WTC11 (cell line): ENCODE measurements at regions not wholly inside any gene's neighbourhood (a gene's known extent, or its start where the extent isn't known, plus 50 kb on each side); places are given as distances from the start of the nearest gene placed in this dataset.

ENCODE experiments used
- AFF4 ChIP-seq: sonication (generic); formaldehyde crosslinking; IDR thresholded peaks from 2 replicates; pipeline ENCODE4 v1.8.1; 2023; ENCODE audit warnings: mild to moderate bottlenecking, missing genetic modification reagents, borderline replicate concordance
- ATF6 ChIP-seq: sonication (generic); formaldehyde crosslinking; IDR thresholded peaks from 2 replicates; pipeline ENCODE4 v1.8.1; 2023; ENCODE audit warnings: mild to moderate bottlenecking, missing genetic modification reagents
- CBFB ChIP-seq: sonication (generic); formaldehyde crosslinking; IDR thresholded peaks from 2 replicates; pipeline ENCODE4 v1.8.1; 2022; ENCODE audit warnings: mild to moderate bottlenecking, low read depth, missing genetic modification reagents
- CREB1 ChIP-seq: sonication (generic); formaldehyde crosslinking; IDR thresholded peaks from 2 replicates; pipeline ENCODE4 v1.8.0; 2023; ENCODE audit warnings: mild to moderate bottlenecking, missing genetic modification reagents
- CTCF ChIP-seq: fragments of 200-600 bp; IDR thresholded peaks from 2 replicates; pipeline ENCODE4 v1.8.0; 2022; ENCODE audit warnings: antibody characterized with exemption
- ELF4 ChIP-seq: sonication (generic); formaldehyde crosslinking; IDR thresholded peaks from 2 replicates; pipeline ENCODE4 v1.8.1; 2022; ENCODE audit warnings: low read depth, mild to moderate bottlenecking, moderate library complexity, missing genetic modification reagents
- ESRRA ChIP-seq: sonication (generic); formaldehyde crosslinking; IDR thresholded peaks from 2 replicates; pipeline ENCODE4 v1.8.1; 2022; ENCODE audit warnings: mild to moderate bottlenecking, missing genetic modification reagents, borderline replicate concordance
- FOXK1 ChIP-seq: sonication (generic); formaldehyde crosslinking; IDR thresholded peaks from 2 replicates; pipeline ENCODE4 v1.8.0; 2022; ENCODE audit warnings: mild to moderate bottlenecking, moderate library complexity, missing genetic modification reagents
- GABPB1 ChIP-seq: sonication (generic); formaldehyde crosslinking; IDR thresholded peaks from 2 replicates; pipeline ENCODE4 v1.8.1; 2023; ENCODE audit warnings: mild to moderate bottlenecking, missing genetic modification reagents
- MYBL2 ChIP-seq: sonication (generic); formaldehyde crosslinking; IDR thresholded peaks from 2 replicates; pipeline ENCODE4 v1.8.1; 2023; ENCODE audit warnings: mild to moderate bottlenecking, moderate library complexity, missing genetic modification reagents
- STAT6 ChIP-seq: sonication (generic); formaldehyde crosslinking; conservative IDR thresholded peaks from 2 replicates; pipeline ENCODE4 v1.8.1; 2023; ENCODE audit warnings: mild to moderate bottlenecking, low read depth, missing genetic modification reagents, moderate library complexity
- USF1 ChIP-seq: sonication (generic); formaldehyde crosslinking; IDR thresholded peaks from 2 replicates; pipeline ENCODE4 v1.8.0; 2022; ENCODE audit warnings: mild to moderate bottlenecking, missing genetic modification reagents
- ZBTB21 ChIP-seq: sonication (generic); formaldehyde crosslinking; IDR thresholded peaks from 2 replicates; pipeline ENCODE4 v1.8.1; 2023; ENCODE audit warnings: mild to moderate bottlenecking, missing genetic modification reagents, borderline replicate concordance
- ZNF423 ChIP-seq: fragments of 250-450 bp; sonication (Bioruptor Pico); IDR thresholded peaks from 2 replicates; pipeline ENCODE4 v2.1.2; 2022; ENCODE audit warnings: mild to moderate bottlenecking, moderate library complexity

- TF ChIP-seq GABPB1 (CRISPR knock-in tag) = no peak
- TF ChIP-seq CTCF = no peak
- TF ChIP-seq FOXK1 = no peak
- TF ChIP-seq ELF4 = no peak
- TF ChIP-seq CREB1 (CRISPR knock-in tag) = no peak
- TF ChIP-seq ESRRA (CRISPR knock-in tag) = no peak
- TF ChIP-seq AFF4 (CRISPR knock-in tag) = no peak
- TF ChIP-seq CBFB (CRISPR knock-in tag) = no peak
- no peak for TF ChIP-seq MYBL2 (CRISPR knock-in tag)
- no peak for TF ChIP-seq USF1 (CRISPR knock-in tag)
- TF ChIP-seq ZBTB21 (CRISPR knock-in tag) = no peak
- no peak for TF ChIP-seq ZNF423 (CRISPR knock-in tag)
- no peak for TF ChIP-seq ATF6 (CRISPR knock-in tag)
- no peak for TF ChIP-seq STAT6 (CRISPR knock-in tag)
Measured at GRCh38 chr16:85175724-85176233, 63.5 kb upstream of the CIBAR2 start.
